ENCODE measurements at regions not wholly inside any gene's neighbourhood (a gene's known extent, or its start where the extent isn't known, plus 50 kb on each side); places are given as distances from the start of the nearest gene placed in this dataset.
A peak's percentile ranks its signal among the peaks of the same experiment; 100 is the strongest.

DNA sequence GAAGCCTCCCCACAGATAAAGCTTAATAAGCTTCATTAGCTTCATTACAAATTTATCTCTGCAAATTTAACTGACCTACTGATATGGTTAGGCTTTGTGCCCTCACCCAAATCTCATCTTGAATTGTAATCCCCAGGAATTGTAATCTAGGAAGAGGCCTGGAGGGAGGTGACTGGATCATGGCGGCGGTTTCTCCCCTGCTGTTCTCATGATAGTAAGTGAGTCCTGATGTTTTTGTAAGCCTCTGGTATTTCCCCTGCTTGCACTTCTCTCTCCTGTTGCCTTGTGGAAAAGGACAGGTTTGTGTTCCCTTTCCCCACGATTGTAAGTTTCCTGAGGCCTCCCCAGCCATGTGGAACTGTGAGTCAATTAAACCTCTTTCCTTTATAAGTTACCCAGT, 226.1 kb upstream of the TTC14 start:
- DNase-seq (no peak), FAIRE-seq (no peak), ATAC-seq (no peak)
- no peaks in the 10 kb centered on the region for H3K27me3 ChIP-seq
- intact Hi-C loops (cut with DNase I): no loop called here
- TF ChIP-seq, protein P1, sequence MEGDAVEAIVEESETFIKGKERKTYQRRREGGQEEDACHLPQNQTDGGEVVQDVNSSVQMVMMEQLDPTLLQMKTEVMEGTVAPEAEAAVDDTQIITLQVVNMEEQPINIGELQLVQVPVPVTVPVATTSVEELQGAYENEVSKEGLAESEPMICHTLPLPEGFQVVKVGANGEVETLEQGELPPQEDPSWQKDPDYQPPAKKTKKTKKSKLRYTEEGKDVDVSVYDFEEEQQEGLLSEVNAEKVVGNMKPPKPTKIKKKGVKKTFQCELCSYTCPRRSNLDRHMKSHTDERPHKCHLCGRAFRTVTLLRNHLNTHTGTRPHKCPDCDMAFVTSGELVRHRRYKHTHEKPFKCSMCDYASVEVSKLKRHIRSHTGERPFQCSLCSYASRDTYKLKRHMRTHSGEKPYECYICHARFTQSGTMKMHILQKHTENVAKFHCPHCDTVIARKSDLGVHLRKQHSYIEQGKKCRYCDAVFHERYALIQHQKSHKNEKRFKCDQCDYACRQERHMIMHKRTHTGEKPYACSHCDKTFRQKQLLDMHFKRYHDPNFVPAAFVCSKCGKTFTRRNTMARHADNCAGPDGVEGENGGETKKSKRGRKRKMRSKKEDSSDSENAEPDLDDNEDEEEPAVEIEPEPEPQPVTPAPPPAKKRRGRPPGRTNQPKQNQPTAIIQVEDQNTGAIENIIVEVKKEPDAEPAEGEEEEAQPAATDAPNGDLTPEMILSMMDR (IDR thresholded peaks at IDR 0.05): no peak
- no peak overlapping the region for H3K4me3 ChIP-seq
- WGBS, 2 donors: 85 to 91% methylated on average over 3 of the region's 3 CpGs
- no peaks in the 10 kb centered on the region for H3K9me3 ChIP-seq
- H3K27ac ChIP-seq: no peak overlapping the region
- H3K4me1 ChIP-seq: no peaks in the 10 kb centered on the region
- no peaks in the 10 kb centered on the region for H3K36me3 ChIP-seq

DNA sequence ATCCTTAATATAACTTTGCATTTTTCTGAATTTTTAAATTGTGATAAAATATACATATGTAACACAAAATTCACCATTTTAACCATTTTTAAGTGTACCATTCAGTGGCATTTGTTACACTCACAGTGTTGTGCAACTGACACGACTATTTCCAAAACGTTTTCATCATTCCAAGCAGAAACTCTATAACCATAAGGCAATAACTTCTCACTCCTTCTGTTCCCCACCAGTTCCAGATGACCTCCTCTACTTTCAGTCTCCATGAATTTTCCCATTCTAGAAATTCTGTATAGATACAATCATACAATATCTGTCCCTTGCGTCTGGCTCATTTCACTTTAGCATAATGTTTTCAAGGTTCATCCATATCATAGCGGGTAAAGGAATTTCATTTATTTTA, 223.5 kb upstream of the TTC14 start:
- TF ChIP-seq, protein P1 (IDR thresholded peaks at IDR 0.05): no peak
- Histone ChIP-seq H3K4me3 (no peak overlapping the region), H3K27ac (no peak overlapping the region), H3K9me3 (no peaks in the 10 kb centered on the region), H3K36me3 (no peaks in the 10 kb centered on the region), H3K4me1 (no peaks in the 10 kb centered on the region), H3K27me3 (no peaks in the 10 kb centered on the region)
- ATAC-seq: no peak
- 88% methylated on average over 4 of the region's 4 CpGs for WGBS, 2 donors
- FAIRE-seq: no peak
- DNase-seq: no peak
- intact Hi-C loops (cut with DNase I): no loop called here

DNA sequence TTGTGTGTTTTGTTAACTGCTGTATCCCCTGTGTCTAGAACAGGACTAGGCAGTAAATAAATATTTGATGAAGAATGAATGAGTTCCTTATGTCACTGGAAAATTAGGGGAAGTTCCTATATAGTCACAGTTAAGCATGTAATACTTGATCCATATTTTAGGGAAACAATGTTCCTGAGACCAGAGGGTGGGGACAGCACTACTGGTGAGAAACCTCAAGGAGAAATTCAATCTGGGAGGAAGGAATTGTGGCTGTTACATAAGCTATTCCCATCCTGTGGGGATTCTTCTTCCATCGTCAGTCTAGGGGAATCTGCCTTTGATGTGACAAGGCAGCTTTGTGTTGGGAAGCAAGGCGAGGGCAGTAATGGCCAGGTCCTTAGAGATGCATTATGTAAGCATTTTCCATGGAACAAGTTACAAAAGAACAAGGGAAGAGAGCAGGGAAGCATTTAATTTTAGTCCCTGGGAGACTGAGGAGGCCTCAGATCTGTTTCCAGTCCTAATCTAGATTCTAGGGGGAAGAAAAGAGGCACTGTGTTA, 219.3 kb upstream of the TTC14 start:
- H3K36me3 ChIP-seq: no peaks in the 10 kb centered on the region
- H3K4me3 ChIP-seq: no peak overlapping the region
- no peak overlapping the region for H3K27ac ChIP-seq
- ATAC-seq (peak in 1 of 4 donors; percentile 24), DNase-seq (no peak), FAIRE-seq (no peak)
- WGBS, 2 donors: 80 to 82% methylated on average over 2 of the region's 2 CpGs
- TF ChIP-seq, protein P1 (IDR thresholded peaks at IDR 0.05): no peak
- intact Hi-C loops (cut with DNase I): no loop called here
- H3K27me3 ChIP-seq: no peaks in the 10 kb centered on the region
- H3K4me1 ChIP-seq: peaks cover 0 to 4% (median 0%) of the 10 kb centered on the region in 3 donors
- H3K9me3 ChIP-seq: no peaks in the 10 kb centered on the region

DNA sequence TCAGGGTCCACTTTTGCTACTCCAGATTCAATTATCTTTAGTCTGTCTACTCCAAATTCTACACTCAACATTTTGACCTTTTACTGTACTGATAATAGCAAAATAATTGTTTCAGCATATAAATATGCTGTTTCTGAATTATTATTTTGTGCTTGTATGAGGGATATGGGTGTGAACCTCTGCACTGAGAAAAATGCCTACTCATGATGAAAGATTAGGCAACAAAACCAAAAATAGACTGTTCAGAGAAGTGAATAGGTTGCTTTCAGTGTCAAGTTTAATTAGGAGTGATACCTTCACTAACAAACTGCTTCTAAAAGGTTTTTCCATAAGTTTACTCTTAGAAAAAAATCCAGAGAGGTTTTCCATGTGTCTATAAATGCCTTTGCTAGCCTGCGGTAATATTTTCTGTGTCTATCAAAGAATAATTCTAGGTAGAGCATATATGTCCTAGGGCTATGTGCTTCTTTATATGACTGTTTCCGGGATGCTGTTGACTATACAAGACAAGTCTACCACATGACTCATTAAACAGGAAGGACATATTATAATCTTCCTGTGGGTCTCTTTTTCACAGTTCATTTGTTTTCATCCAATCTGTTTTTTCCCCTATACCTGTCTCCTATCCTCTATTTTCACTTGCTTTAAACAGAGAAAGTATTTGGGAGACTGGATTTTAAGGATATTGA, 218.5 kb upstream of the TTC14 start:
- intact Hi-C loops (cut with DNase I): no loop called here
- Histone ChIP-seq H3K27ac (no peak overlapping the region), H3K36me3 (no peaks in the 10 kb centered on the region), H3K27me3 (no peaks in the 10 kb centered on the region), H3K4me1 (peaks cover 0 to 4% (median 0%) of the 10 kb centered on the region in 3 donors), H3K9me3 (no peaks in the 10 kb centered on the region), H3K4me3 (no peak overlapping the region)
- 91 to 95% methylated on average over 2 of the region's 2 CpGs for WGBS, 2 donors
- DNase-seq (no peak), ATAC-seq (peak in 1 of 4 donors; percentile 29), FAIRE-seq (no peak)
- TF ChIP-seq, protein P1 (IDR thresholded peaks at IDR 0.05): no peak

DNA sequence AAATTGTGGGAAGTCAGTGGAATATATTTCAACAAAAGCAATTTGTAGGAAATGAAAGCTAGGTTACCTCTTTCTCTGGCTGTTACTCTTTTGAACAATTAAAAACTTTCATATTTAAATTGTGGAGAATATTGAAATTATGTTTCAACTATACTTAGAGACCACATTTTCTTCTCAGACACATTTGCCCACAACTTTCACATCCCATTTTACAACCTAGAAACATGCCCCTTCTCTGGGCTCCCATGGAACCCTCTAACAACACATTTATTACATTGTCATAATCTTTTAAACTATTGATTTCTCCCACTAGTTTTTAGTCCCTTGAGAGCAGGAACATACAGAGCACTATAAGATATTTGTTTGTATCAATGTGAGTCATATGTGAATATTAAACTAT, 211.7 kb upstream of the TTC14 start:
- Histone ChIP-seq H3K4me3 (no peak overlapping the region), H3K36me3 (no peaks in the 10 kb centered on the region), H3K27me3 (no peaks in the 10 kb centered on the region), H3K4me1 (no peaks in the 10 kb centered on the region), H3K9me3 (no peaks in the 10 kb centered on the region), H3K27ac (no peak overlapping the region)
- ATAC-seq (no peak), DNase-seq (no peak), FAIRE-seq (no peak)
- intact Hi-C loops (cut with DNase I): no loop called here
- TF ChIP-seq, protein P1 (IDR thresholded peaks at IDR 0.05): no peak
